ENCODE measurements at regions not wholly inside any gene's neighbourhood (a gene's known extent, or its start where the extent isn't known, plus 50 kb on each side); places are given as distances from the start of the nearest gene placed in this dataset.

GRCh38 chr2:2921011-2921720 lies 456.5 kb downstream of the EIPR1 start:
- TF ChIP-seq CSDC2 (CRISPR knock-in tag; IDR thresholded peaks at IDR 0.05) = no peak
- TF ChIP-seq PATZ1 (CRISPR knock-in tag; IDR thresholded peaks at IDR 0.05; ENCODE audit: borderline replicate concordance) = no peak
- TF ChIP-seq CSRNP3 (CRISPR knock-in tag; IDR thresholded peaks at IDR 0.05) = no peak
- TF ChIP-seq ZFP30 (CRISPR knock-in tag; IDR thresholded peaks at IDR 0.05) = no peak
- TF ChIP-seq ZNF8 (CRISPR knock-in tag; IDR thresholded peaks at IDR 0.05) = no peak
- TF ChIP-seq ARNTL (CRISPR knock-in tag; IDR thresholded peaks at IDR 0.05; ENCODE audit: borderline replicate concordance, low read depth) = no peak
- no peak for TF ChIP-seq ZC3H10 (CRISPR knock-in tag; IDR thresholded peaks at IDR 0.05)
- TF ChIP-seq OSR1 (CRISPR knock-in tag; IDR thresholded peaks at IDR 0.05) = no peak
- no peak for TF ChIP-seq ZFP3 (CRISPR knock-in tag; IDR thresholded peaks at IDR 0.05)

All from SK-N-SH treated with all-trans-retinoic acid at 6 μM for 48 hours (cell line).